H9 (cell line): ENCODE measurements at regions not wholly inside any gene's neighbourhood (a gene's known extent, or its start where the extent isn't known, plus 50 kb on each side); places are given as distances from the start of the nearest gene placed in this dataset.

Source experiments
- DNase-seq: peaks from one replicate; pipeline ENCODE4 v3.0.0-alpha.2; 2017
- H2AFZ ChIP-seq: one replicate; pipeline ENCODE4 v1.6.1; 2013; ENCODE audit warnings: mild to moderate bottlenecking, low read length, control low read depth, moderate library complexity
- H2AK5ac ChIP-seq: 2 replicates; pipeline ENCODE4 v1.6.1; 2013; ENCODE audit warnings: low read length, control low read depth, mixed read lengths; ENCODE audit not compliant: insufficient read length
- H2BK120ac ChIP-seq: one replicate; pipeline ENCODE4 v1.6.1; 2013; ENCODE audit warnings: low read depth, mild to moderate bottlenecking, low read length, control low read depth, inconsistent platforms; ENCODE audit not compliant: poor library complexity, severe bottlenecking
- H2BK12ac ChIP-seq: 2 replicates; pipeline ENCODE4 v1.6.1; 2013; ENCODE audit warnings: low read length, control low read depth, mixed read lengths, low read depth; ENCODE audit not compliant: insufficient read length
- H2BK15ac ChIP-seq: 2 replicates; pipeline ENCODE4 v1.6.1; 2013; ENCODE audit warnings: low read depth, low read length, control low read depth
- H2BK20ac ChIP-seq: one replicate; pipeline ENCODE4 v1.6.1; 2013; ENCODE audit warnings: low read depth, mild to moderate bottlenecking, low read length, control low read depth, inconsistent platforms; ENCODE audit not compliant: poor library complexity, severe bottlenecking
- H2BK5ac ChIP-seq: 2 replicates; pipeline ENCODE4 v1.6.1; 2013; ENCODE audit warnings: low read length, control low read depth, mixed read lengths; ENCODE audit not compliant: insufficient read length
- H3K14ac ChIP-seq: 2 replicates; pipeline ENCODE4 v1.6.1; 2013; ENCODE audit warnings: low read length, control low read depth; ENCODE audit not compliant: insufficient read depth
- H3K18ac ChIP-seq: 2 replicates; pipeline ENCODE4 v1.6.1; 2013; ENCODE audit warnings: low read depth, mild to moderate bottlenecking, mixed read lengths, low read length, control low read depth; ENCODE audit not compliant: insufficient read length
- H3K23ac ChIP-seq: 2 replicates; pipeline ENCODE4 v1.6.1; 2013; ENCODE audit warnings: low read length, control low read depth, mixed read lengths, low read depth; ENCODE audit not compliant: insufficient read length
- H3K23me2 ChIP-seq: 2 replicates; pipeline ENCODE4 v1.6.1; 2013; ENCODE audit warnings: low read depth, mild to moderate bottlenecking, mixed read lengths, low read length, control low read depth; ENCODE audit not compliant: insufficient read length, poor library complexity, severe bottlenecking
- H3K27ac ChIP-seq: 2 replicates; pipeline ENCODE4 v1.5.1; 2013; ENCODE audit warnings: low read length, control low read depth, mixed read lengths, low read depth; ENCODE audit not compliant: insufficient read length
- H3K27me3 ChIP-seq: 2 replicates; pipeline ENCODE4 v1.6.1; 2013; ENCODE audit warnings: low read length, control low read depth, inconsistent platforms; ENCODE audit not compliant: insufficient read depth
- H3K4ac ChIP-seq: 2 replicates; pipeline ENCODE4 v1.6.1; 2013; ENCODE audit warnings: low read depth, mild to moderate bottlenecking, control low read depth, inconsistent platforms, low read length, moderate library complexity
- H3K4me1 ChIP-seq: 2 replicates; pipeline ENCODE4 v1.6.1; 2013; ENCODE audit warnings: low read length, control low read depth, inconsistent platforms; ENCODE audit not compliant: insufficient read depth
- H3K4me2 ChIP-seq: 2 replicates; pipeline ENCODE4 v1.6.1; 2013; ENCODE audit warnings: low read length, control low read depth, mixed read lengths; ENCODE audit not compliant: insufficient read length, insufficient read depth
- H3K56ac ChIP-seq: 2 replicates; pipeline ENCODE4 v1.6.1; 2013; ENCODE audit warnings: low read depth, mild to moderate bottlenecking, mixed read lengths, low read length, control low read depth; ENCODE audit not compliant: insufficient read length
- H3K79me1 ChIP-seq: 2 replicates; pipeline ENCODE4 v1.6.1; 2013; ENCODE audit warnings: low read depth, mild to moderate bottlenecking, moderate library complexity, low read length, control low read depth, inconsistent platforms; ENCODE audit not compliant: insufficient read depth, poor library complexity, severe bottlenecking
- H3K79me2 ChIP-seq: 2 replicates; pipeline ENCODE4 v1.6.1; 2013; ENCODE audit warnings: low read length, control low read depth, inconsistent platforms; ENCODE audit not compliant: insufficient read depth
- H3K9ac ChIP-seq: 2 replicates; pipeline ENCODE4 v1.6.1; 2013; ENCODE audit warnings: low read length, control low read depth, mixed read lengths; ENCODE audit not compliant: insufficient read length; ENCODE audit errors: extremely low read depth
- H3K9me3 ChIP-seq: one replicate; pipeline ENCODE4 v1.6.1; 2013; ENCODE audit warnings: low read depth, low read length, inconsistent platforms; ENCODE audit not compliant: control insufficient read depth
- H3T11ph ChIP-seq: one replicate; pipeline ENCODE4 v1.6.1; 2013; ENCODE audit warnings: mild to moderate bottlenecking, low read length, control low read depth, inconsistent platforms
- H4K20me1 ChIP-seq: one replicate; pipeline ENCODE4 v1.6.1; 2013; ENCODE audit not compliant: control insufficient read depth, insufficient read length, insufficient read depth
- H4K5ac ChIP-seq: 2 replicates; pipeline ENCODE4 v1.6.1; 2013; ENCODE audit warnings: low read depth, mild to moderate bottlenecking, mixed read lengths, low read length, control low read depth; ENCODE audit not compliant: insufficient read length
- H4K8ac ChIP-seq: replicated peaks from 2 replicates; pipeline ENCODE4 v1.6.1; 2013; ENCODE audit warnings: low read length, control low read depth, mixed read lengths, low read depth; ENCODE audit not compliant: insufficient read length
- H4K91ac ChIP-seq: 2 replicates; pipeline ENCODE4 v1.6.1; 2013; ENCODE audit warnings: low read depth, mild to moderate bottlenecking, moderate library complexity, mixed read lengths, low read length, control low read depth; ENCODE audit not compliant: insufficient read length
- H3K27ac Mint-ChIP-seq, 3 experiments: 2 replicates in 2 of 3; 3 replicates in 1 of 3; pipeline ENCODE4 v1.8.0; 2020 to 2021; ENCODE audit warnings: mixed read lengths in 3 of 3, mild to moderate bottlenecking in 1 of 3, moderate library complexity in 1 of 3
- H3K27me3 Mint-ChIP-seq: 2 replicates; pipeline ENCODE4 v1.8.0; 2021; ENCODE audit warnings: low read depth, mild to moderate bottlenecking, moderate library complexity, mixed read lengths
- H3K36me3 Mint-ChIP-seq, 3 experiments: 2 replicates in 2 of 3; 3 replicates in 1 of 3; pipeline ENCODE4 v1.8.0; 2020 to 2021; ENCODE audit warnings: low read depth in 3 of 3, mixed read lengths in 3 of 3; ENCODE audit not compliant: insufficient read depth in 1 of 3
- H3K4me1 Mint-ChIP-seq, 2 experiments: 2 replicates each; pipeline ENCODE4 v1.8.0; 2020; ENCODE audit warnings: mixed read lengths in 2 of 2
- H3K4me3 Mint-ChIP-seq, 2 experiments: 2 replicates in 1 of 2; 3 replicates in 1 of 2; pipeline ENCODE4 v1.8.0; 2020 to 2021; ENCODE audit warnings: mild to moderate bottlenecking in 2 of 2, mixed read lengths in 2 of 2, moderate library complexity in 1 of 2
- H3K9me3 Mint-ChIP-seq, 2 experiments: 2 replicates in 1 of 2; 3 replicates in 1 of 2; pipeline ENCODE4 v1.8.0; 2020; ENCODE audit warnings: mild to moderate bottlenecking in 2 of 2, mixed read lengths in 2 of 2, moderate library complexity in 1 of 2
- WGBS: extraction: QIAGEN DNeasy Blood & Tissue Kit; methylation state at CpG from one replicate; pipeline ENCODE4 v1.1.7; 2013; ENCODE audit warnings: missing lambda C conversion rate, low lambda C conversion rate, mixed read lengths; ENCODE audit not compliant: insufficient read length; ENCODE audit errors: extremely low coverage; 5-methylcytosine and 5-hydroxymethylcytosine counted together
- TF ChIP-seq, protein P1 (sequence below): fragments of 200-600 bp; sonication (generic); conservative IDR thresholded peaks from 3 replicates; pipeline ENCODE4 v1.8.0; 2021; ENCODE audit warnings: antibody characterized with exemption, mild to moderate bottlenecking

DNA sequence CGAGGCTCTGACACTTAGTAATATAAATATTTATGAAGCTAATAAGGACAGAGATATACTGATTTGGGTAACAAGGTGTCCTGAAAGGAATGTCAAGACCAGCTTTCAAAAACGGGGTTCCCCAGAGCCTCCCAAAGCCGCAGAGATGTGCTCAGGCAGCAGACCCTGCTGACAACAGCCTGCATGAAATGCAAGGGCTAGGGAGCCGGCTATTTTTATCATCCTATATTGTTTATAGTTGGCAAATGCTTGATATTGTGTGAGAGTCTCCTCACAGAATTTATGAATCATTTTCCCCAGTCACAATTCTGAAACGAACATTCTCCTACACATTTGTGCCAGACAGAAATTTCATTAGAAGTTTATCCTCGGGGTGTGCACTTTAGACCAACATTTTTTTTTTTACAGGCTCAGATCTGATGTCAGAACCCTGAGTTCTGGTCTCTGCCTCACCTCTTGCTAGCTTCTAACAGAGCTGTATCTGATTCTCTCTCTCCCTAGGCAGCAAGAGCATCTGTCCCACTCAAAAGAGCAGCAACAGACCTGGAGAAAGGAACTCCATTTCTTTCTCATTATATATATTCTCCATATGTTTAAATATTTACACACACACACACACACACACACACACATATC is 302.3 kb upstream of the PLD5 start:
- H4K8ac ChIP-seq: no peak overlapping the region
- no peaks in the 10 kb centered on the region for H3K27me3 ChIP-seq
- H2BK120ac ChIP-seq: no peak overlapping the region
- H3K9me3 Mint-ChIP-seq: peaks cover 0 to 3% of the 10 kb centered on the region in 2 experiments; a peak in 1 of 5 replicates
- no peak overlapping the region for H4K5ac ChIP-seq
- H4K91ac ChIP-seq: no peak overlapping the region
- no peaks in the 10 kb centered on the region for H4K20me1 ChIP-seq
- H2BK20ac ChIP-seq: no peak overlapping the region
- H2BK15ac ChIP-seq: no peak overlapping the region
- H2BK12ac ChIP-seq: no peak overlapping the region
- H3K79me2 ChIP-seq: no peaks in the 10 kb centered on the region
- H2BK5ac ChIP-seq: no peak overlapping the region
- H3K36me3 Mint-ChIP-seq: no peaks in the 10 kb centered on the region
- no peak overlapping the region for H2AK5ac ChIP-seq
- no peak overlapping the region for H3K56ac ChIP-seq
- no peak for DNase-seq
- H3K9ac ChIP-seq: no peak overlapping the region
- no peak overlapping the region for H3K4me2 ChIP-seq
- no peaks in the 10 kb centered on the region for H3K9me3 ChIP-seq
- peaks cover 3% of the 10 kb centered on the region; the same call in 1 of the 2 replicates for H3K4me1 ChIP-seq
- H3K14ac ChIP-seq: no peak overlapping the region
- H3K4ac ChIP-seq: no peak overlapping the region
- H3T11ph ChIP-seq: no peak overlapping the region
- H3K27me3 Mint-ChIP-seq: peaks cover 9% of the 10 kb centered on the region
- no peak overlapping the region for H3K4me3 Mint-ChIP-seq
- TF ChIP-seq, protein P1, sequence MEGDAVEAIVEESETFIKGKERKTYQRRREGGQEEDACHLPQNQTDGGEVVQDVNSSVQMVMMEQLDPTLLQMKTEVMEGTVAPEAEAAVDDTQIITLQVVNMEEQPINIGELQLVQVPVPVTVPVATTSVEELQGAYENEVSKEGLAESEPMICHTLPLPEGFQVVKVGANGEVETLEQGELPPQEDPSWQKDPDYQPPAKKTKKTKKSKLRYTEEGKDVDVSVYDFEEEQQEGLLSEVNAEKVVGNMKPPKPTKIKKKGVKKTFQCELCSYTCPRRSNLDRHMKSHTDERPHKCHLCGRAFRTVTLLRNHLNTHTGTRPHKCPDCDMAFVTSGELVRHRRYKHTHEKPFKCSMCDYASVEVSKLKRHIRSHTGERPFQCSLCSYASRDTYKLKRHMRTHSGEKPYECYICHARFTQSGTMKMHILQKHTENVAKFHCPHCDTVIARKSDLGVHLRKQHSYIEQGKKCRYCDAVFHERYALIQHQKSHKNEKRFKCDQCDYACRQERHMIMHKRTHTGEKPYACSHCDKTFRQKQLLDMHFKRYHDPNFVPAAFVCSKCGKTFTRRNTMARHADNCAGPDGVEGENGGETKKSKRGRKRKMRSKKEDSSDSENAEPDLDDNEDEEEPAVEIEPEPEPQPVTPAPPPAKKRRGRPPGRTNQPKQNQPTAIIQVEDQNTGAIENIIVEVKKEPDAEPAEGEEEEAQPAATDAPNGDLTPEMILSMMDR: no peak
- H3K18ac ChIP-seq: no peak overlapping the region
- no peak overlapping the region for H3K23ac ChIP-seq
- no peak overlapping the region for H3K27ac ChIP-seq
- H3K79me1 ChIP-seq: no peaks in the 10 kb centered on the region
- no peak overlapping the region for H3K27ac Mint-ChIP-seq
- WGBS: no CpG with 5 or more reads among the region's 6 CpGs
- H3K23me2 ChIP-seq: no peaks in the 10 kb centered on the region
- H2AFZ ChIP-seq: no peak overlapping the region
- H3K4me1 Mint-ChIP-seq: peaks cover 27 to 28% of the 10 kb centered on the region in 2 experiments
